Astrocyte (in vitro differentiated cells and primary cell): ENCODE measurements at regions not wholly inside any gene's neighbourhood (a gene's known extent, or its start where the extent isn't known, plus 50 kb on each side); places are given as distances from the start of the nearest gene placed in this dataset.

Source experiments
- DNase-seq: peaks from one replicate; pipeline ENCODE4 v3.0.0-alpha.2; 2010; ENCODE audit warnings: low read depth
- FAIRE-seq: peaks from 2 replicates; lab custom pipeline; 2011; peaks lifted over from hg19 to GRCh38; lab: Jason Lieb, UNC
- H2AFZ ChIP-seq: 2 replicates; pipeline ENCODE4 v1.6.0; 2012; ENCODE audit warnings: low read depth, low read length, inconsistent platforms
- H3K27ac ChIP-seq: 2 replicates; pipeline ENCODE4 v1.5.1; 2011; ENCODE audit warnings: low read depth, low read length, inconsistent platforms
- H3K27me3 ChIP-seq: 2 replicates; pipeline ENCODE4 v1.6.0; 2011; ENCODE audit warnings: low read length, inconsistent platforms; ENCODE audit not compliant: insufficient read depth
- H3K36me3 ChIP-seq: 2 replicates; pipeline ENCODE4 v1.5.1; 2011; ENCODE audit warnings: low read length, inconsistent platforms; ENCODE audit not compliant: insufficient read depth
- H3K4me1 ChIP-seq: 2 replicates; pipeline ENCODE4 v1.5.1; 2011; ENCODE audit warnings: low read length, inconsistent platforms; ENCODE audit not compliant: insufficient read depth
- H3K4me2 ChIP-seq: 2 replicates; pipeline ENCODE4 v1.6.0; 2012; ENCODE audit warnings: low read length, inconsistent platforms
- H3K4me3 ChIP-seq: 2 replicates; pipeline ENCODE4 v1.5.1; 2011; ENCODE audit warnings: low read depth, mild to moderate bottlenecking, low read length, inconsistent platforms; ENCODE audit not compliant: insufficient read depth
- H3K79me2 ChIP-seq: 2 replicates; pipeline ENCODE4 v1.6.0; 2012; ENCODE audit warnings: mild to moderate bottlenecking, low read length, inconsistent platforms; ENCODE audit not compliant: insufficient read depth
- H3K9ac ChIP-seq: 2 replicates; pipeline ENCODE4 v1.6.0; 2012; ENCODE audit warnings: mild to moderate bottlenecking, low read length, inconsistent platforms
- H3K9me3 ChIP-seq: 2 replicates; pipeline ENCODE4 v1.5.1; 2012; ENCODE audit warnings: low read depth, mild to moderate bottlenecking, low read length, inconsistent platforms; ENCODE audit not compliant: insufficient read depth
- H4K20me1 ChIP-seq: 2 replicates; pipeline ENCODE4 v1.6.0; 2012; ENCODE audit warnings: low read length, inconsistent platforms; ENCODE audit not compliant: insufficient read depth
- H3K27ac Mint-ChIP-seq: one replicate; pipeline ENCODE4 v1.8.0; 2021; ENCODE audit warnings: mild to moderate bottlenecking, mixed read lengths; ENCODE audit not compliant: unreplicated experiment
- H3K27me3 Mint-ChIP-seq: one replicate; pipeline ENCODE4 v1.8.0; 2021; ENCODE audit warnings: low read depth, mixed read lengths; ENCODE audit not compliant: unreplicated experiment
- H3K36me3 Mint-ChIP-seq: one replicate; pipeline ENCODE4 v1.8.0; 2021; ENCODE audit warnings: low read depth, mixed read lengths; ENCODE audit not compliant: unreplicated experiment
- H3K4me1 Mint-ChIP-seq: one replicate; pipeline ENCODE4 v1.8.0; 2021; ENCODE audit warnings: low read depth, mixed read lengths; ENCODE audit not compliant: unreplicated experiment
- H3K4me3 Mint-ChIP-seq: one replicate; pipeline ENCODE4 v1.8.0; 2021; ENCODE audit warnings: mild to moderate bottlenecking, moderate library complexity, mixed read lengths; ENCODE audit not compliant: unreplicated experiment
- H3K9me3 Mint-ChIP-seq: one replicate; pipeline ENCODE4 v1.8.0; 2021; ENCODE audit warnings: mild to moderate bottlenecking, mixed read lengths; ENCODE audit not compliant: unreplicated experiment
- CTCF ChIP-seq: IDR thresholded peaks from 2 replicates; pipeline ENCODE4 v1.5.1; 2011; ENCODE audit warnings: low read depth, mild to moderate bottlenecking, inconsistent platforms, low read length, moderate library complexity; ENCODE audit not compliant: insufficient read depth
- EZH2 ChIP-seq: IDR thresholded peaks from 2 replicates; pipeline ENCODE4 v1.6.1; 2012; ENCODE audit warnings: mild to moderate bottlenecking, low read length, inconsistent platforms; ENCODE audit not compliant: insufficient read depth

- H3K27ac Mint-ChIP-seq, result no peak overlapping the region
Observed at GRCh38 chr3:98670020-98670419, 76.6 kb upstream of the CPOX start.

GRCh38 chr3:98679986-98680385, 83.2 kb upstream of the ST3GAL6 start:
- H3K4me1 Mint-ChIP-seq, result no peaks in the 10 kb centered on the region
- Histone ChIP-seq H3K79me2 (no peaks in the 10 kb centered on the region), H4K20me1 (no peaks in the 10 kb centered on the region), H3K4me2 (no peak overlapping the region), H2AFZ (no peak overlapping the region), H3K9ac (no peak overlapping the region), H3K27me3 (no peaks in the 10 kb centered on the region), H3K4me3 (no peak overlapping the region), H3K27ac (no peak overlapping the region), H3K4me1 (no peaks in the 10 kb centered on the region), H3K9me3 (no peaks in the 10 kb centered on the region), H3K36me3 (no peaks in the 10 kb centered on the region)
- FAIRE-seq, result no peak
- H3K27ac Mint-ChIP-seq, result no peak overlapping the region
- no peak for DNase-seq
- H3K4me3 Mint-ChIP-seq, result no peak overlapping the region
- H3K27me3 Mint-ChIP-seq, result no peaks in the 10 kb centered on the region
- TF ChIP-seq EZH2 (no peak), CTCF (no peak)
- no peaks in the 10 kb centered on the region for H3K9me3 Mint-ChIP-seq
- H3K36me3 Mint-ChIP-seq, result no peaks in the 10 kb centered on the region

More at GRCh38 chr3:98670020-98670419, 76.6 kb upstream of the CPOX start:
- Mint-ChIP-seq H3K9me3 (no peaks in the 10 kb centered on the region), H3K4me3 (no peak overlapping the region), H3K36me3 (no peaks in the 10 kb centered on the region), H3K27me3 (no peaks in the 10 kb centered on the region), H3K4me1 (no peaks in the 10 kb centered on the region)
- H3K4me1 ChIP-seq, result no peaks in the 10 kb centered on the region
- no peak for TF ChIP-seq CTCF
- no peak for TF ChIP-seq EZH2
- FAIRE-seq, result no peak
- no peaks in the 10 kb centered on the region for H3K36me3 ChIP-seq
- H3K27me3 ChIP-seq, result no peaks in the 10 kb centered on the region
- H3K4me2 ChIP-seq, result no peak overlapping the region
- H3K79me2 ChIP-seq, result no peaks in the 10 kb centered on the region
- no peaks in the 10 kb centered on the region for H4K20me1 ChIP-seq
- H3K9ac ChIP-seq, result no peak overlapping the region
- no peak overlapping the region for H2AFZ ChIP-seq
- H3K4me3 ChIP-seq, result no peak overlapping the region
- peak; percentile 6 for DNase-seq
- no peak overlapping the region for H3K27ac ChIP-seq
- no peaks in the 10 kb centered on the region for H3K9me3 ChIP-seq

GRCh38 chr3:98680723-98681122, 82.4 kb upstream of the ST3GAL6 start:
- H3K36me3 ChIP-seq, result no peaks in the 10 kb centered on the region
- H3K4me3 Mint-ChIP-seq, result no peak overlapping the region
- H3K36me3 Mint-ChIP-seq, result no peaks in the 10 kb centered on the region
- H3K79me2 ChIP-seq, result no peaks in the 10 kb centered on the region
- no peaks in the 10 kb centered on the region for H3K9me3 ChIP-seq
- H3K27ac ChIP-seq, result no peak overlapping the region
- FAIRE-seq (no peak), DNase-seq (peak; percentile 47)
- H3K9me3 Mint-ChIP-seq, result peaks cover 2% of the 10 kb centered on the region
- H3K27me3 Mint-ChIP-seq, result no peaks in the 10 kb centered on the region
- H3K4me1 ChIP-seq, result no peaks in the 10 kb centered on the region
- H2AFZ ChIP-seq, result no peak overlapping the region
- TF ChIP-seq EZH2 (no peak), CTCF (no peak)
- no peaks in the 10 kb centered on the region for H3K4me1 Mint-ChIP-seq
- H3K27me3 ChIP-seq, result no peaks in the 10 kb centered on the region
- H4K20me1 ChIP-seq, result no peaks in the 10 kb centered on the region
- H3K27ac Mint-ChIP-seq, result no peak overlapping the region
- H3K4me2 ChIP-seq, result no peak overlapping the region
- H3K9ac ChIP-seq, result no peak overlapping the region
- no peak overlapping the region for H3K4me3 ChIP-seq
